T47D (cell line): ENCODE measurements at regions not wholly inside any gene's neighbourhood (a gene's known extent, or its start where the extent isn't known, plus 50 kb on each side); places are given as distances from the start of the nearest gene placed in this dataset.
A peak's percentile ranks its signal among the peaks of the same experiment; 100 is the strongest.
"Not testable (repeated sequence)": the region's sequence is repeated elsewhere in the genome, so short reads cannot be mapped to it uniquely, and the experiment has no call there.

Source experiments
- DNase-seq, 2 experiments: peaks; one replicate each; pipeline versions ENCODE4 v3.0.0 to v3.0.0-alpha.2; 2011 to 2012; ENCODE audit warnings: low read depth in 1 of 2, low spot score in 1 of 2
- JUND ChIP-seq: IDR thresholded peaks from 2 replicates; pipeline ENCODE4 v1.6.1; 2012; ENCODE audit warnings: low read depth
- in situ Hi-C: cut with HindIII; loops from 2 replicates; pipeline ENCODE4 v1.10.0; 2016; ENCODE audit warnings: low sequenced_read_pairs, low pct_unique_long_range_greater_than_20kb

GRCh38 chr10:30542895-30543288 lies 86.7 kb downstream of the LYZL2 start:
- DNase-seq: no peak
- no peak for TF ChIP-seq JUND
- in situ Hi-C loops: no loop called here

GRCh38 chr10:30542001-30542894 lies 87.3 kb downstream of the LYZL2 start:
- peak in 1 of 2 experiments; percentile 59 for DNase-seq
- in situ Hi-C loops: no loop called here
- no peak for TF ChIP-seq JUND

- in situ Hi-C loops: no loop called here
- no peak for DNase-seq
- TF ChIP-seq JUND: no peak
Measured at GRCh38 chr10:30540276-30540675, 89.3 kb downstream of the LYZL2 start.

GRCh38 chr10:30538086-30538485 lies 91.5 kb downstream of the LYZL2 start:
- in situ Hi-C loops: no loop called here
- no peak for TF ChIP-seq JUND
- no peak for DNase-seq

GRCh38 chr10:30537586-30537985 lies 92.0 kb downstream of the LYZL2 start:
- in situ Hi-C loops: no loop called here
- no peak for DNase-seq
- TF ChIP-seq JUND: no peak

- in situ Hi-C loops, DNase-seq: not testable (repeated sequence)
Measured at GRCh38 chr10:30537158-30537557, 92.4 kb downstream of the LYZL2 start.

GRCh38 chr10:30536578-30536977 lies 93.0 kb downstream of the LYZL2 start:
- in situ Hi-C loops: no loop called here
- no peak for TF ChIP-seq JUND
- no peak for DNase-seq

- no peak for TF ChIP-seq JUND
- in situ Hi-C loops: no loop called here
Measured at GRCh38 chr10:30535677-30536076, 93.9 kb downstream of the LYZL2 start.

GRCh38 chr10:30534465-30535144 lies 94.9 kb downstream of the LYZL2 start:
- in situ Hi-C loops: no loop called here
- no peak for TF ChIP-seq JUND
- DNase-seq: peak; percentile 36 to 74

More at GRCh38 chr10:30535677-30536076, 93.9 kb downstream of the LYZL2 start:
- DNase-seq: no peak

GRCh38 chr10:30531751-30532530 lies 97.6 kb downstream of the LYZL2 start:
- TF ChIP-seq JUND: no peak
- no peak for DNase-seq
- in situ Hi-C loops: no loop called here

- no peak for TF ChIP-seq JUND
- in situ Hi-C loops: no loop called here
- no peak for DNase-seq
Measured at GRCh38 chr10:30529373-30529998, 95.5 kb downstream of the MAP3K8 start.

- no peak for DNase-seq
- no peak for TF ChIP-seq JUND
- in situ Hi-C loops: no loop called here
Measured at GRCh38 chr10:30528429-30528786, 94.4 kb downstream of the MAP3K8 start.
